ENCODE measurements at regions not wholly inside any gene's neighbourhood (a gene's known extent, or its start where the extent isn't known, plus 50 kb on each side); places are given as distances from the start of the nearest gene placed in this dataset.

- TF ChIP-seq EZH2 (IDR thresholded peaks at IDR 0.05; ENCODE audit: insufficient read depth, poor library complexity, severe bottlenecking) (no peak), EZH2phosphoT487 (IDR thresholded peaks at IDR 0.05; ENCODE audit: insufficient read depth, low read depth) (no peak)
Observed at GRCh38 chr11:39192671-39193070, 2266.8 kb downstream of the LRRC4C start.

Data from GM23248 (cell line).